ENCODE measurements at regions not wholly inside any gene's neighbourhood (a gene's known extent, or its start where the extent isn't known, plus 50 kb on each side); places are given as distances from the start of the nearest gene placed in this dataset.

DNA sequence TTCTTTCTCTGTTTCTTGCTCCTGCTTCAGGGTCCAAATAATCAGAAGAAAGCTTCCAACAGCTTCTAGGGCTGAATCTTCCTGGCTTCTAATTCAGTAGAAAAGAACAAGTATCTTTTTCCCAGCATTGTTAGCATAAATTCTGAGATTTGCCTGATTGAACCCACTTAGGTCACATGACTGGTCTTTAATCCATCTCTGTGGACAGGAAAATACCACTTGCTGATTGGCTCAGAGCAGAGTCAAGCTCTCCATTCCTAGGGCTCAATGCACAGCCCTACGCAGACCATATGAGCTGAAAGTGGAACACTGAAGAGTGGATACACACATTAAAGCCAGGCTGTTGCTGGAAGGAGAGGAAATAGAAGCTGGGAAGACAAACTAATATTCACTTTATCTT is 99.6 kb upstream of the RPL34 start:
- TF ChIP-seq, protein P1, sequence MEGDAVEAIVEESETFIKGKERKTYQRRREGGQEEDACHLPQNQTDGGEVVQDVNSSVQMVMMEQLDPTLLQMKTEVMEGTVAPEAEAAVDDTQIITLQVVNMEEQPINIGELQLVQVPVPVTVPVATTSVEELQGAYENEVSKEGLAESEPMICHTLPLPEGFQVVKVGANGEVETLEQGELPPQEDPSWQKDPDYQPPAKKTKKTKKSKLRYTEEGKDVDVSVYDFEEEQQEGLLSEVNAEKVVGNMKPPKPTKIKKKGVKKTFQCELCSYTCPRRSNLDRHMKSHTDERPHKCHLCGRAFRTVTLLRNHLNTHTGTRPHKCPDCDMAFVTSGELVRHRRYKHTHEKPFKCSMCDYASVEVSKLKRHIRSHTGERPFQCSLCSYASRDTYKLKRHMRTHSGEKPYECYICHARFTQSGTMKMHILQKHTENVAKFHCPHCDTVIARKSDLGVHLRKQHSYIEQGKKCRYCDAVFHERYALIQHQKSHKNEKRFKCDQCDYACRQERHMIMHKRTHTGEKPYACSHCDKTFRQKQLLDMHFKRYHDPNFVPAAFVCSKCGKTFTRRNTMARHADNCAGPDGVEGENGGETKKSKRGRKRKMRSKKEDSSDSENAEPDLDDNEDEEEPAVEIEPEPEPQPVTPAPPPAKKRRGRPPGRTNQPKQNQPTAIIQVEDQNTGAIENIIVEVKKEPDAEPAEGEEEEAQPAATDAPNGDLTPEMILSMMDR (IDR thresholded peaks at IDR 0.05): no peak
- no peak for TF ChIP-seq POLR2A (IDR thresholded peaks at IDR 0.05; ENCODE audit: low read depth)
- TF ChIP-seq POLR2AphosphoS5 (IDR thresholded peaks at IDR 0.05): no peak

All from esophagus muscularis mucosa (tissue), 3 donors.